PFSK-1 (cell line): ENCODE measurements at regions not wholly inside any gene's neighbourhood (a gene's known extent, or its start where the extent isn't known, plus 50 kb on each side); places are given as distances from the start of the nearest gene placed in this dataset.

Source experiments
- FOXP2 ChIP-seq: optimal IDR thresholded peaks from 2 replicates; pipeline ENCODE3; 2011; ENCODE audit warnings: borderline replicate concordance, control low read depth, inconsistent platforms; ENCODE audit not compliant: insufficient read depth; ENCODE audit errors: extremely low read length, extremely low read depth
- POLR2AphosphoS5 ChIP-seq: IDR thresholded peaks from 2 replicates; pipeline ENCODE4 v1.6.1; 2012; ENCODE audit warnings: low read depth, mild to moderate bottlenecking, control low read depth, low read length, moderate library complexity
- REST ChIP-seq, 2 experiments: IDR thresholded peaks; 2 replicates each; pipeline versions ENCODE4 v1.6.1 to v1.8.0; 2011 to 2012; ENCODE audit warnings: low read depth in 2 of 2, low read length in 2 of 2, control low read depth in 1 of 2, inconsistent platforms in 1 of 2, mild to moderate bottlenecking in 1 of 2, moderate library complexity in 1 of 2; ENCODE audit not compliant: insufficient read depth in 1 of 2
- SIN3A ChIP-seq: IDR thresholded peaks from 2 replicates; pipeline ENCODE4 v1.6.1; 2012; ENCODE audit warnings: mild to moderate bottlenecking, low read length, moderate library complexity, borderline replicate concordance; ENCODE audit not compliant: insufficient read depth

GRCh38 chr10:65100146-65100545, 1578.9 kb downstream of the REEP3 start:
- TF ChIP-seq POLR2AphosphoS5, result no peak
- no peak for TF ChIP-seq SIN3A
- no peak for TF ChIP-seq REST (IDR thresholded peaks at IDR 0.05; ENCODE audit: insufficient read depth in 1 of 2, low read depth in 2 of 2, low read length in 2 of 2)
- no peak for TF ChIP-seq FOXP2
